Medulla oblongata (tissue), 1 donor: ENCODE measurements at regions not wholly inside any gene's neighbourhood (a gene's known extent, or its start where the extent isn't known, plus 50 kb on each side); places are given as distances from the start of the nearest gene placed in this dataset.
"Not testable (repeated sequence)": the region's sequence is repeated elsewhere in the genome, so short reads cannot be mapped to it uniquely, and the experiment has no call there.

Experiments used
- DNase-seq: peaks from one replicate; pipeline ENCODE4 v3.0.0-alpha.2; 2015; ENCODE audit errors: extremely low spot score

DNA sequence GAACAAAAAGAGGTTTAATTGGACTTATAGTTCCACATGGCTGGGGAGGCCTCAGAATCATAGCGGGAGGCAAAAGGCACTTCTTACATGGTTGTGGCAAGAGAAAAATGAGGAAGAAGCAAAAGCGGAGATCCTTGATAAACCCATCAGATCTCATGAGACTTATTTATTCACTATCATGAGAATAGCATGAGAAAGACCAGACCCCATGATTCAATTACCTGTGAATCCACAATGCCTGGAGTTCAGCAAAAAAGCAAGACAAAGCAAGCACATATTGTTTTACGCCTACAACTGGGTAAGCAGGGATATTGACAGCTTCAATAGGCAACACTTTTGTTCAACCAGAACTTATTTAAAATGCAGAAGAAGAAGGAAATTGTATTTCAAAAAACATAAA is 218.2 kb downstream of the RPL10L start:
- DNase-seq = no peak

DNA sequence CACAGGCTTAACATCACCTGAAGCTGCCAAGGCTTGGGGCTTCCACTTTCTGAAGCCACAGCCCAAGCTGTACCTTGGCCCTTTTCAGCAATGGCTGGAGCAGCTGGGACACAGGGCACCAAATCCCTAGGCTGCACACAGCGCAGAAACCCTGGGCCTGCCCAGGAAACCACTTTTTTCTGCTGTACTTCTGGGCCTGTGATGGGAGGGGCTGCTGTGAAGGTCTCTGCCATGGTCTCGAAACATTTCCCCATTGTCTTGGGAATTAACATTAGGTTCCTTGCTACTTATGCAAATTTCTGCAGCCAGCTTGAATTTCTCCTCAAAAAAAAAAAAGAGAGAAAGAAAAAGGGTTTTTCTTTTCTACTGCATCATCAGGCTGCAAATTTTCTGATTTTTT is 219.1 kb downstream of the RPL10L start:
- DNase-seq = no peak

DNA sequence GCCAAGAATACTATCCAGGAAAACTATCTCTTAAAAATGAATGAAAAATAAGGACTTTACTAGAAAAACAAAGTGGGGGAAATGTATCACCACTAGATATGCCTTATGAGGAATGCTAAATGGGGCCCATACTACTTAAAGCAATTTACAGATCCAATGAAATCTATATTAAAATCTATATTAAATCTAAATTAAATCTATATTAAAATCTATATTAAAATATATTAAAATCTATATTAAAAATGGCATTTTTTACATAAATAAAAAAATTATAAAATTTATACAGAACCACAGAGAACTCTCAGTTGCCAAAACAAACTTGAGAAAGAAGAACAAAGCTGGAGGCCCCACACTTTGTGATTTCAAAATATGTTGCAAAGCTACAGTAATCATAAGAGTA is 234.5 kb downstream of the RPL10L start:
- DNase-seq = no peak

DNA sequence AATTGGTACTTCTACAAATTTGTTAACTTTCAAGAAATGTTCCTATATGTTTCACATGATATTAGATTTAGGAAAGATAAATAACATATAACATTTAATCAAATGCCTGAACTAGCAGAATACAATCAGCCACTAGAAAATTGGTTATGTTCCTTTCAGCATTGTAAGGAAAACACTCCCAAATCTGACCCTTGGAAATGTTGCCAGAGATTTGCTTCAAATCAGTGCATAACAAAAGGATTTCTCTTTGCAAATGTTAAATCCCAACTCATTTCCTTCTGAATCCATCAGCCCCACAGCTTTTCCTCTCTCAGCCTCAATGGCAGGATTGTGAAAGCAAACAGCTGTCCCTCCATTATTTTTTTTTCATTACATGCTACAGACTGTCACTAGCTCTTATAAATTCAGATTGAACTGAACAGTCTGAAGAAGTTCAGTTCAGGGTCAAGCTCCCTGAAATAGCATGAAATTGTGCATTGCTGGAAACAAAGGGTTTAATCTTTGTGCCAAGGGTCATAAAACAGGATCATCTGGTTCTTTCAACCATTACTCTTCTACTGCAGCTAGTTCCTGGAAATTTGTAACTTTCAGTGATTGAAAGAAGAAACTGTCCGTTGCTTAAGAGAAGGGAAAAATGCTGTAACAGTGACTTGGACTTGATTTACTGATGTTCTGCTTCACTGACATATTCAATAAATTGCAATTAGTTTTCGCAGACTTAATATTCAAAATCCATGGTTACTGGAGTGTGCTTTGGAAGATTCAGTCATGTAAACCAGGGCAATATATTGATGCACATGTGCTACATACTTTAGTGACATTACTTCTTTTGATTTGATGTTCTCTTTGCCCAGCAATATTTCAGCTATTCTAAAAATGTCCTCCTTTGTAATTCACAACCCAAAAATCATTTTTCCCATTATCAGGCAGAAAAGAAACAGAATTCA is 246.4 kb downstream of the RPL10L start:
- peak; percentile 15 for DNase-seq

DNA sequence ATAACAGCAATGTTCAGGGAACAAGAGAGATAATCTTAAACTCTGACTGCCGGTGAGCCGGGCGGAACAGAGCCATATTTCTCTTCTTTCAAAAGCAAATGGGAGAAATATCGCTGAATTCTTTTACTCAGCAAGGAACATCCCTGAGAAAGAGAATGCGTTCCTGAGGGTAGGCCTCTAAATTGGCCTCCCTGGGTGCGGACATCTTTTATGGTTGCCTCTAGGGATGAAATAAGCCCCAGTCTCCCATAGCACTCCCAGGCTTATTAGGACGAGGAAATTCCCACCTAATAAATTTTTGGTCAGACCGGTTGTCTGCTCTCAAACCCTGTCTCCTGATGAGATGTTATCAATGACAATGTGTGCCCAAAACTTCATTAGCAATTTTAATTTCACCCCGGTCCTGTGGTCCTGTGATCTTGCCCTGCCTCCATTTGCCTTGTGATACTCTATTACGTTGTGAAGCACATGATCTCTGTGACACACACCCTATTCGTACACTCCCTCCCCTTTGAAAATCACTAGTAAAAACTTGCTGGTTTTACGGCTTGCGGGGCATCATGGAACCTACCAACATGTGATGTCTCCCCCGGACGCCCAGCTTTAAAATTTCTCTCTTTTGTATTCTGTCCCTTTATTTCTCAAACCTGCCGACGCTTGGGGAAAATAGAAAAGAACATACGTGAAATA is 249.4 kb downstream of the RPL10L start:
- DNase-seq = not testable (repeated sequence)

DNA sequence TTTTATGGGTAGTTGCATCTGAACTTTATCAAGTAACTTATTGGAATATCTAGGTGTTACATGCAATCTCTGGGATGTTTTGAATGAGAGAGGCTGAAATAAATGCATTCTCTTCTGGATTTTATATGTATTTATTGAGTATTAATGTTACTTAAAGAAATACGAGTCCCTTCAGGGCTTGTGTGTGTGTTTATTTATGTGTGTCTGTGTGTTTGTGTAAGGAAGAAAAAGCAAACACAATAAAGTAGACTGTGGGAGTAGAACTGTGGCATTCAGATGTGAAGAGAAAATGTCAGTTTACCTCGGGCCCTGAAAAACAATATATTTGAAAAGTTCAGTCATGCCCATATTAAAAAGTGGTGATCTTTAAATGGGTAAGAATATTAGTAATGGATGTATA is 250.5 kb downstream of the RPL10L start:
- DNase-seq = no peak

DNA sequence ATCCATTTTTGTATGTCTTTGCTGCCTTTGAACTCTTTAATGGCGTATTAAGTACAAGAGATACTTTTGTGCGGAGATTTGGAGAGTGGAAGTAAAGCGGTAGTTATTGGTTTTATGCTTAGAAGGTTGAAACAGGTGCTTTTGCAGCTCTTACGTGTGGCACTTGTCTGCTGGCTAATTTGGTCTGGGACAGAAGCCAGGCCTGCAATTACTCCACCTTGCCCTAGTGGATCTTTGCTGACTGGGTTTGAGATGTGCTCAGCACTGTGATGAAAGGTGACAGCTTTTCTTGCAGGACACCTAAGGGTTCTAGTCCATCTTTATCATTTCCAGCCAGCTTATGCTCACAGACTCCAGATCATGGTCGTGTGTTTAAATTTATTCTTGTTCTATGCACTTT is 252.5 kb downstream of the RPL10L start:
- DNase-seq = no peak

DNA sequence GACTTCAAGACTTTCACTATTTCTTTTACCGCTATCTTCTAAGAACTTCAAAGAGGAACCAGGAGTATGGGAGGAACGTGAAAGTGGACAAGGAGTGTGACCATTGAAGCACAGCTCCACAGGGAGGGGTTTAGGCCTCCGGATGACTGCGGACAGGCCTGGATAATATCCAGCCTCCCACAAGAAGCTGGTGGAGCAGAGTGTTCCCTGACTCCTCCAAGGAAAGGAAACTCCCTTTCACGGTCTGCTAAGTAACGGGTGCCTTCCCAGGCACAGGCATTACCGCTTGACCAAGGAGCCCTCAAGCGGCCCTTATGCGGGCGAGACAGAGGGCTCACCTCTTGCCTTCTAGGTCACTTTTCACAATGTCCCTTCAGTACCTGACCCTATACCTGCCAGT is 267.0 kb downstream of the RPL10L start:
- DNase-seq = no peak

DNA sequence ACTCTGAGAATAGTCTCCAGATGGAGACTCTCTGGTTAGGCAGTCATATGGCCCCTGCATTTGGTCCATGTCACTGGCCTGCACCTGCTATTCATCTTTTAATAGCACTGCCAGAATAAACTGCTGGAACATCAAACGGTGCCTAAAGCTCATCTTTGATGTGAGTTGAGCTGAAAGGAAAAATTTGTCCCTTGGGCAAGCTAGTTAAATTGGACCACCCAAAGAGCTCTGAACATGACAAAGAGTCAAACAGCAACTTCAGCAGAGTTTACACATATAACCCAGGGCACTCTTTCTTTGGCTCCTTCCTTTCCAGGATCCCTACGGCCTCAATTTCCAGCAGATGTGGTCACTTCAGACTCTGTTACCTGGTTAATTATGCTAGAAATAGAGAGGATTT is 269.9 kb downstream of the RPL10L start:
- DNase-seq = no peak

DNA sequence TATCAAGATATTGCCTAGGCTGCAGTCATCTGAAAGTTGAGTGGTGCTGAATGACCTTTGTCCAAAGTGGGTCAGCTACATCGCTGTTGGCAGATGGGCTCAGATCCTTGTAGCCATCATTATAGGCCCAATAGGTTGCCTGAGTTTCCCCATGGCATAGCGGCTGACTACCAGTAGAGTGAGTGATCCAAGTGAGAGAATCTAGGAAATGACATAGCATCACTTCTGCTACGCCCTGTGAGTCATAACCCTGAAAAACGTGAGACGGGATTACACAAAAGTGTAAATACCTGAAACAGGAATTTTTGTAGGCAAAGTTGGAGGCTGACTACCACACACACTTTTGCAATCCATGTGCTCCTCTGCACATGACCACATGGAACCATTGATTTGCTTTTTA is 273.3 kb downstream of the RPL10L start:
- no peak for DNase-seq

DNA sequence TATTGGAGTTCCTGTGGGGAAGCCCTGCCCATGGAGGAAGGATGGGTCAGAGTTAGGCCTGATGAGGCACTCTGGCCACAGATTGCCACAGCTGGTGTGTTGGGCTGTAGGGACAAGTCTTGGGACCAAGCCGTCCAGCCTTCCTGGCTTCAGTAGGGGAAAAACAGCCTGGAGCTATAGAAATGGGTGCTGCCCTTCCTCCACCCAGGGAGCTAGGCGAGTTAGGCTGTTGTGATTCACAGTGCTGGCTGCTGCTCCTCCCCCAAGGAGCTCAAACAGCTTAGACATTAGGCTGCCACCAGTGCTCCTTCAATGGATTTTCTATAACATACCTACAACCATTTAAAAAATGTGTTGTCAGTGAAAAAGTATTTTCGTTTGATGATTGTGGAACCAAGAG is 274.3 kb downstream of the RPL10L start:
- no peak for DNase-seq

DNA sequence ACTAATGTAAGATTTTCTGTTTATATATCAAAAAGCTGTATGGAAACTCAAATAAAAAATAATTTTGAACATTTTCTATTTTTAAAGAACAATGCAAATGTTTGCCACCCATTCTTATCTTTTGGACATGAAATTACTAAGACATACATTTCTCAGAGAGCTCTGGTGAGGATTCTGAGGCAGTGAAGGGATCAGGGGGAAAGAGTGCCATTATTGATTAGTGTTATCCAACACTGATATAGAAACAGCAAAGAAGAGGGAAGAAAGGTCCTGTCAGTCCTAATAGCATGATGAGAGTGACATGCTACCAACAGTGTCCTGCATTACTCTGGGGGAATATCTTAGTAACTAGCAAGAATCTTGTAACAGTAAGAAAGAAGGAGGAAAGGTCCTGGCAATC is 282.2 kb downstream of the RPL10L start:
- no peak for DNase-seq

DNA sequence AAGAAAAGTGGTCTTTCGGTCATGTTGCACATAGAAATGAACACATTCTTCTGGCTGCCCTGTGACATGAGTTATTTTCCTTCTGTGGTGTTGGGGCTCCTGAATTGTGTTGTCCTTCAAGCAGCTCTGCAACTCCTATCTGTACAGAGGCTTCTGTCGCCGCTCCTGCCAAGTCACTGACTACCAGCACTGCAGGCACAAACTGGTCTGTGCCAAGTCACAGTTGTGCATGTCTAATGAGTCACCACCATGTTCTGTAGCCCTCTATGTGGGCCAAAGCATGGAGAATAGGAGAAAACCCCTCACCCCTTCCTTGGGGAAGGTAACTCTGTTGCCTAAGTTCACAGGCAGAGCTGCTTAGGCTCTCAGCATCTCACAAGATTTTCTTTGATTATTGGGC is 283.3 kb downstream of the RPL10L start:
- DNase-seq = no peak

DNA sequence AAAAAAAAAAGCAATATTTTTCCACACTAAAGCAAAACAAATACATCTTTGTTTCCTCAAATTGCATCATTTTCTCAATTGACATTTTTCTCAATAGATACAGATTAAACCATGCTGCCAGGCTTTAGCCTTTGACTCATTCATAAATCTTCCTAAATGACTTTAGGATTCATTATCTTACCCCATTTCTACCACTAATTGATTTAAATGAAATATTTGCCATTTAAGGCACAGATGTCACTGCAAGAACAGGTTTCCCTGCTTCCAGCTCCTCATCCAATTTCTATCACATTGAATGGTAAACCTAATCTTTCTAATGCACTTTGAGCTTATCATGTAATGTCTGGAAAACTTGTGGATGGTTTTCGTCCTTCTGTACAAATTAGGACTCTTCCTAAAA is 298.7 kb downstream of the RPL10L start:
- no peak for DNase-seq

DNA sequence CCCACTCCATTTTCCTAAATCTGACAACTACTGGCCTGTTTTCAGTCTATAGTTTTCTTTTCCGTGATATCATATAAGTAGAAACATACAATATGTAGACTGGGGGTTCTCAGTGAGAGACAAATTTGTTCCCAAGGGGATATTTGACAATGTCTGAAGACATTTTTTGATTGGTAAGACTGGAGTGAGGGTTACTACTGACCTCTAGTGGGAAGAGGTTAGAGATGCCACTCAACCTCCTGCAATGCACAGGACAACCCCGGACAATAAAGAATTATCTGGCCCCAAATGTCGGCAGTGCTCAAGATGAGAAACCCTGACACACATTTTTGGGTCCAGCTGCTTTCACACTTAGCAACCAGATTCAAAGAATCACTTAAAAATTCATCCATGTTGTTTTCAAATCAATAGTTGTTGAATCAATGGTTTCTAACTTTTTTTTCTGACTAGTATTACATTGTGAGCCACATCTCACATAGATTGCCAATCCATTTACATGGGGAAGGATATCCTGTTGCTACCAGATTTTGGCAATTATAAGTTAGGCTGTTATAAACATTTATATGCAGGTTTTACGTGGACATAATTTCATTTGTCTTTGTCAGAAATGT is 307.1 kb downstream of the RPL10L start:
- peak; percentile 42 for DNase-seq

DNA sequence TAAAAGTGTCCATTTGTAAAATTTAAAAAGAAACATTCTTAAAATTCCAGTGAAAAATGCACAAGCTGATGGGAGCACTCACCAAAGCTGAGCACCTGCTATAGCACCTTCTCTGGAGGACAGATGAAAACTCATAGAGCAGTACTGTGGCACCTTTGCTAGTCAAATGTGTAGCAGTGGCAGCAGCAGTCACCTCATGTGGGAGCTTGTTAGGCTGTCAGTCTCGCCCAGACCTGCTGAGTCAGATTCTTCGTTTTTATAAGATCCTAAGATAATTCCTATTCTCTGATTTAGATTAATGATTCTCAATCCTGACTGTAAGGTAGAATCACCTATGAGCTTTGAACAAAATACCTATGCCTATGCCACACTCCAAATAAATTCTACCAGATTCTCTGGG is 325.8 kb downstream of the RPL10L start:
- no peak for DNase-seq

DNA sequence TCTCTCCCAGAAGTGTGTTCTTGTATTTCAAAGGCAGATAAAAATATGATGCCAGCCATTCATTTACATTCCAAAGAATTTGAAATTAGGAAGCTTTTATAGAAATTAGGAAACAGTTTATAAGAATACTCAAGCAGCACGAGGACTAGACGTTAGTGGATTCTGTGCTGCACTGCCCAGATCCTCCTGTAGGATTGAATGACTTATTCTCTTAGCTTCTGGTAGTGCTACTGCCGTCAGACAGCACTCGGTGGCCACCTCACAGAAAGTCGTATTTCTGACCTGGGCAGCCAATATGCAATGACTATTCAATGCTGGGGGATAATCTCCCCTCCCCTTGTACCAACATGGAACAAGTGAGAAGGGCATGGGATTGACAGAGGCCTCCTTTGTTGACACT is 326.4 kb downstream of the RPL10L start:
- no peak for DNase-seq

DNA sequence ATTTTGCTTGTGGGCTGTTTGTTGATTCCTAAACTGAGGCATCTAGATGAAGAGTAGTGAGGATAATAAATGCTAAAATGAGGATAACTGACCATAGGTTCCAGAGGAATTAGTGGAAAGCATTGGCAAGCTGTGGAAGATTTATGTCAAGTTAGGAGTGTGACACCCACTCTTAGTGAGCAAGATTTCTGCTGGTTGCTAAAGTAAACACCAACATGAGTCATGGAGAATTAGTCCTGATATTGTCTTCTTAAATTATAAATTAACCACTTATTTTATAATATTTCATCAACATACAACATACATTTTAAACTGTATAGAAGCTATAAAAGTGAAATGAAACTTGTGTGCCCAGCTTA is 328.2 kb downstream of the RPL10L start:
- no peak for DNase-seq

DNA sequence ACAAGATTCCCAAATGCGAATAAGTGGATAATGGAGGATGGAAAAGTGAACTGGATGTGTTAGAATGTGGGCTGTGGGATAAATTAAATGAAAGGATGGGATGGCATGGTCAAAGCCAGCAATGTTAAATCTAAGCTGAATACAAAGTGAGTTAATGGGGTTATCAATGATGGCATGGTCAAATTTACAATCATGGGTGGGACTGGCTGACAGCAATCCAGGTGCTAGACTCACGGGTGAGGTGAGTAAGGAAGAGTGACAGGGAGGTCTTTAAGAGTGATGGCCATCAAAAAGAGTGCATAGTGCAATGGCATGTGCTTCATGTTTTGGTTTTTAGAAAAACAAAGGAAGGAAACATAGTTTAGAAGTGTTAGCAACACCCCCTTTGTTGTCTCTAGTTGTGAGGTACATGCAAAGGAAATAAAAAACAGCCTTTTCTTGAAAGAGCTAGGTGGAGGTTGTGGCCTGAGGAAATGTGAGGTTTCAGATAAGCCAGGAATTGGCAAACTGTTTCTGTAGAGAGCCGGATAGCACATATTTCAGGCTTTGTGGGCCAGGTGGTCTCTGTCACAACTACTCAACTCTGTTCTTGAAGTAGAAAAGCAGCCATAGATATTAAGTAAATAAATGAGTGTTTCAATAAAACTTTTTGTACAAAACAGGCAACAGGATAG is 328.7 kb downstream of the RPL10L start:
- DNase-seq = no peak

DNA sequence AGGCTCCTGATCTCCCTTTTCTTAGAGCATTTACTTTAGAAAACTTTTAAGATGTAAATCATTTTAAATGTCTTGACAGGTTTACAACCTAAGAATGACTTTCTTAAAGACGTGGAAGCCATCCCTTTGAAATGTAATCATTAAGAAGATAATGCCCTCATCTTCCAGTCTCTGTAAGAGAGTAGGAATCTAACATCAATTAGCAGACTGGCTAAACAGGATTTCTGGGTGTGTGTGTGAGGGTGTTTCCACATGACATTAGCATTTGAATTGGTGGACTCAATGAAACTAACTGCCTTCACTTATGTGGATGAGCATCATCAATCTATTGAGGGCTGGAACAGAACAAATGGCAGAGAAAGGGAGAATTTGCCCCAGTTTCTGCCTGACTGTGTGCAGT is 329.5 kb downstream of the RPL10L start:
- DNase-seq = no peak

DNA sequence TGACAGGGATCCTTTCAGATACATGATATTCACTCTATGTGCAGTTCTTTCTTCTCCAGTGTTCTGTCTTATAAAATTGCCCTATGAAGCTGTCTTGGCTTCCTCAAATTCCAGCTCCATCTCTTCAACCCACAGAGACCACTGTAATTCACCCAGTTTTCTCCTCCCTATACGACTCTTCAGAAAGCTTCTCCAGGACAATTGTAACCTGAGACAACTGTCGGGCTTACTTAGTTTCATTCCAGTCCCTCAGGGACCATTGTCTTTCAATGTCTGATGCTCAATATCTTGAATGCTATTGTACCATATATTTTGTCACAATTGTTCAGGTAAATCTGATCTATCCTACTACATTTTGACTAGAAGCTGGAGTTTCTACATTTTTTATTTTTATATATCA is 345.3 kb downstream of the RPL10L start:
- no peak for DNase-seq

DNA sequence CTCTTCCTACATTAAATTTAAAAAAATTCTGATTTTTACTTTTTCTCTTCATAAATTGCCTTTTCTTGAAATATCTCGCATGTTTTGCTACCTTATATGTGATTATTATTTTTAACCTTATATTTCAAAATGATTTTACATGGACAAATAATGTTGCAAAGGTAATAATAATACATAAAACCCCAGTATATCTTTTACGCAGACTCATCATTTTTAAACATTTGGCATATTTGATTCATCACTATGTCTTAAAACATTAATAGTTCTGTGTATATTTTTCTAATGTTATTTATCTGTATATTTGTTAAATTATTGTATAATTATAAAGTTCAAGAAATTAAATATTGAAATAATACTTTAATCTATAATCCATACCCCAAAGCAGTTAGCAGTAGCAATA is 350.8 kb downstream of the RPL10L start:
- no peak for DNase-seq
